Liver (tissue), 8 donors: ENCODE measurements at regions not wholly inside any gene's neighbourhood (a gene's known extent, or its start where the extent isn't known, plus 50 kb on each side); places are given as distances from the start of the nearest gene placed in this dataset.
A peak's percentile ranks its signal among the peaks of the same experiment; 100 is the strongest.

Experiments
- DNase-seq: peaks from one replicate; pipeline ENCODE4 v3.0.0-alpha.2; 2017; ENCODE audit warnings: low spot score
- H3K27ac ChIP-seq, 2 donors: one replicate each; pipeline ENCODE4 v1.7.0; 2013; ENCODE audit warnings: inconsistent platforms in 2 of 2, low read length in 2 of 2, control low read depth in 1 of 2, low read depth in 1 of 2, mild to moderate bottlenecking in 1 of 2
- H3K27me3 ChIP-seq, 4 donors: one replicate each; pipeline versions ENCODE4 v1.6.1 to v1.7.0; 2013; ENCODE audit warnings: low read length in 3 of 4, inconsistent platforms in 1 of 4, mild to moderate bottlenecking in 1 of 4, moderate library complexity in 1 of 4; ENCODE audit not compliant: control insufficient read depth in 4 of 4, insufficient read depth in 4 of 4
- H3K36me3 ChIP-seq, 4 donors: one replicate each; pipeline versions ENCODE4 v1.6.1 to v1.7.0; 2013; ENCODE audit warnings: low read length in 3 of 4, mild to moderate bottlenecking in 3 of 4, low read depth in 1 of 4, moderate library complexity in 1 of 4; ENCODE audit not compliant: control insufficient read depth in 4 of 4, insufficient read depth in 3 of 4
- H3K4me1 ChIP-seq, 4 donors: one replicate each; pipeline versions ENCODE4 v1.6.1 to v1.7.0; 2013; ENCODE audit warnings: low read length in 3 of 4, mild to moderate bottlenecking in 3 of 4, moderate library complexity in 1 of 4; ENCODE audit not compliant: control insufficient read depth in 4 of 4, insufficient read depth in 4 of 4
- H3K4me3 ChIP-seq, 3 donors: one replicate each; pipeline versions ENCODE4 v1.6.1 to v1.7.0; 2013; ENCODE audit warnings: low read length in 3 of 3, control low read depth in 1 of 3, low read depth in 1 of 3, mild to moderate bottlenecking in 1 of 3
- H3K9ac ChIP-seq, 2 donors: one replicate each; pipeline ENCODE4 v1.7.0; 2013; ENCODE audit warnings: low read length in 2 of 2, mild to moderate bottlenecking in 2 of 2, moderate library complexity in 2 of 2, control low read depth in 1 of 2, low read depth in 1 of 2
- H3K9me3 ChIP-seq, 4 donors: one replicate each; pipeline versions ENCODE4 v1.6.1 to v1.7.0; 2013; ENCODE audit warnings: low read length in 3 of 4; ENCODE audit not compliant: control insufficient read depth in 4 of 4
- ATF3 ChIP-seq: IDR thresholded peaks from 2 replicates; pipeline ENCODE4 v1.6.1; 2016; ENCODE audit warnings: antibody characterized with exemption
- EGR1 ChIP-seq, 2 donors: IDR thresholded peaks; 2 replicates each; pipeline ENCODE4 v1.6.1; 2016 to 2018; ENCODE audit warnings: antibody characterized with exemption in 2 of 2, low read depth in 2 of 2
- FOXA1 ChIP-seq: IDR thresholded peaks from 2 replicates; pipeline ENCODE4 v1.6.1; 2016; ENCODE audit warnings: antibody characterized with exemption
- FOXA2 ChIP-seq: IDR thresholded peaks from 2 replicates; pipeline ENCODE4 v1.6.1; 2016; ENCODE audit warnings: antibody characterized with exemption
- HNF4A ChIP-seq, 2 donors: conservative IDR thresholded peaks; 2 replicates each; pipeline ENCODE4 v1.6.1; 2016; ENCODE audit warnings: antibody characterized with exemption in 2 of 2, mild to moderate bottlenecking in 2 of 2
- HNF4G ChIP-seq: IDR thresholded peaks from 2 replicates; pipeline ENCODE4 v1.6.1; 2016; ENCODE audit warnings: antibody characterized with exemption
- JUND ChIP-seq, 2 donors: IDR thresholded peaks; 2 replicates each; pipeline ENCODE4 v1.6.1; 2016; ENCODE audit warnings: antibody characterized with exemption in 2 of 2
- MAX ChIP-seq: IDR thresholded peaks from 2 replicates; pipeline ENCODE4 v1.6.1; 2016; ENCODE audit warnings: antibody characterized with exemption
- NR2F2 ChIP-seq: IDR thresholded peaks from 2 replicates; pipeline ENCODE4 v1.6.1; 2016; ENCODE audit warnings: antibody characterized with exemption
- RXRA ChIP-seq, 2 donors: IDR thresholded peaks; 2 replicates each; pipeline ENCODE4 v1.6.1; 2017 to 2018; ENCODE audit warnings: antibody characterized with exemption in 2 of 2, mild to moderate bottlenecking in 1 of 2
- SP1 ChIP-seq: IDR thresholded peaks from 2 replicates; pipeline ENCODE4 v1.6.1; 2018; ENCODE audit warnings: antibody characterized with exemption, mild to moderate bottlenecking
- TAF1 ChIP-seq: conservative IDR thresholded peaks from 2 replicates; pipeline ENCODE4 v1.6.1; 2016; ENCODE audit warnings: antibody characterized with exemption, mild to moderate bottlenecking
- YY1 ChIP-seq: IDR thresholded peaks from 2 replicates; pipeline ENCODE4 v1.6.1; 2016; ENCODE audit warnings: antibody characterized with exemption, mild to moderate bottlenecking
- WGBS: extraction: QIAGEN DNeasy Blood & Tissue Kit; methylation state at CpG from one replicate; pipeline ENCODE4 v1.1.7; 2013; 5-methylcytosine and 5-hydroxymethylcytosine counted together
- TF ChIP-seq, protein P1 (sequence below): fragments of 150-350 bp; IDR thresholded peaks from 2 replicates; pipeline ENCODE4 v1.5.1; 2017; ENCODE audit warnings: improper control_type of control experiment, low read depth, low read length; ENCODE audit not compliant: missing input control
- TF ChIP-seq, protein P2 (sequence below): IDR thresholded peaks from 2 replicates; pipeline ENCODE4 v1.6.1; 2016; ENCODE audit warnings: antibody characterized with exemption
- TF ChIP-seq, protein P3 (sequence below): IDR thresholded peaks from 2 replicates; pipeline ENCODE4 v1.6.1; 2016; ENCODE audit warnings: antibody characterized with exemption, mild to moderate bottlenecking
- donor health status: healthy.
- donor health status: healthy.
- donor health status: healthy.
- donor health status: healthy.
- donor health status: healthy.

- DNase-seq, result no peak
- Histone ChIP-seq H3K9me3 (no peaks in the 10 kb centered on the region), H3K36me3 (no peaks in the 10 kb centered on the region), H3K4me3 (no peak overlapping the region), H3K27ac (no peak overlapping the region), H3K27me3 (no peaks in the 10 kb centered on the region), H3K4me1 (peaks cover 0 to 7% (median 3%) of the 10 kb centered on the region in 4 donors), H3K9ac (no peak overlapping the region)
- 80% methylated on average over 2 of the region's 2 CpGs for WGBS
- no peak for TF ChIP-seq FOXA2
- TF ChIP-seq MAX, result no peak
- no peak for TF ChIP-seq TAF1
- no peak for TF ChIP-seq JUND (IDR thresholded peaks at IDR 0.05)
- no peak for TF ChIP-seq FOXA1
- TF ChIP-seq ATF3, result no peak
- TF ChIP-seq SP1, result no peak
- TF ChIP-seq YY1, result no peak
Measured at GRCh38 chr3:30471066-30471465, 135.3 kb upstream of the TGFBR2 start.

- no peak overlapping the region for H3K4me3 ChIP-seq
- H3K9me3 ChIP-seq, result no peaks in the 10 kb centered on the region
- H3K27ac ChIP-seq, result no peak overlapping the region
- no peaks in the 10 kb centered on the region for H3K27me3 ChIP-seq
- TF ChIP-seq ATF3 (no peak), FOXA2 (no peak), MAX (no peak), RXRA (IDR thresholded peaks at IDR 0.05) (no peak), TAF1 (no peak), EGR1 (IDR thresholded peaks at IDR 0.05; ENCODE audit: low read depth in 2 of 2) (no peak), JUND (IDR thresholded peaks at IDR 0.05) (no peak), HNF4G (no peak), FOXA1 (no peak)
- TF ChIP-seq, protein P1, sequence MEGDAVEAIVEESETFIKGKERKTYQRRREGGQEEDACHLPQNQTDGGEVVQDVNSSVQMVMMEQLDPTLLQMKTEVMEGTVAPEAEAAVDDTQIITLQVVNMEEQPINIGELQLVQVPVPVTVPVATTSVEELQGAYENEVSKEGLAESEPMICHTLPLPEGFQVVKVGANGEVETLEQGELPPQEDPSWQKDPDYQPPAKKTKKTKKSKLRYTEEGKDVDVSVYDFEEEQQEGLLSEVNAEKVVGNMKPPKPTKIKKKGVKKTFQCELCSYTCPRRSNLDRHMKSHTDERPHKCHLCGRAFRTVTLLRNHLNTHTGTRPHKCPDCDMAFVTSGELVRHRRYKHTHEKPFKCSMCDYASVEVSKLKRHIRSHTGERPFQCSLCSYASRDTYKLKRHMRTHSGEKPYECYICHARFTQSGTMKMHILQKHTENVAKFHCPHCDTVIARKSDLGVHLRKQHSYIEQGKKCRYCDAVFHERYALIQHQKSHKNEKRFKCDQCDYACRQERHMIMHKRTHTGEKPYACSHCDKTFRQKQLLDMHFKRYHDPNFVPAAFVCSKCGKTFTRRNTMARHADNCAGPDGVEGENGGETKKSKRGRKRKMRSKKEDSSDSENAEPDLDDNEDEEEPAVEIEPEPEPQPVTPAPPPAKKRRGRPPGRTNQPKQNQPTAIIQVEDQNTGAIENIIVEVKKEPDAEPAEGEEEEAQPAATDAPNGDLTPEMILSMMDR, result no peak
- H3K36me3 ChIP-seq, result no peaks in the 10 kb centered on the region
- H3K4me1 ChIP-seq, result peaks cover 2 to 12% (median 7%) of the 10 kb centered on the region in 4 donors
- DNase-seq, result no peak
- no peak overlapping the region for H3K9ac ChIP-seq
Measured at GRCh38 chr3:30471796-30472489, 134.5 kb upstream of the TGFBR2 start.

DNA sequence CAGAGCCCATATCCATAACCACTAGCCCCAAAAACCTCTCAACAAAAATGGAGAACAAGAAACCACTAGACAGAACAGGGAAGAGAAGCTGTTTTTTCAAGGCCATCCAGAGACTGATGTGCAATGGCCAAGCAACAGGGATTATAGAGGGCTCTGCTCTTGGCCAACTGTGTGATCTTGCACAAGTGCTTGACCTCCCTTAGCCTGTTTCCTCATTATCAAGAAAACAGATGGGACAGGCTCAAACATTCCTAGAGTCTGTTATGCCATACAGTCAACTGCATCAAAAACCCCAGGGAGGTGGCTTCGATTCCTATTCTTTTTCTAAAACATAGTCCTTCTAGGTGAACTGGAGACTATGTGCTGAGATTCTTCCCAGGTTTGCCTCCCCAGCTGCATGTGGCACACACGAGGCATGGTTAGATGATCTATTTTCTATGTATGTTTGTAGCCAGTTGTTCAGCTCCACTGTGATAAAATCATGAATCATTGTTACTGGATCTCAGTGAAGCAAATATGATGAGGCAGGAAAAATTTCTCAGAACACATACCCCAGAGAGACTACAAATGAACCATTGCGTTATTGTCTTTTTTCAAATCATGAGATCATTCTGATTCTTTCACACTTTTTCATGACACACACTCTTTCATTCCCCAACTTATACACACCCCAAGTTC, 132.9 kb upstream of the TGFBR2 start:
- no peak overlapping the region for H3K27ac ChIP-seq
- 94% methylated on average over 3 of the region's 3 CpGs for WGBS

More for the DNA sequence above, 132.9 kb upstream of the TGFBR2 start:
- H3K36me3 ChIP-seq, result no peaks in the 10 kb centered on the region
- H3K9me3 ChIP-seq, result no peaks in the 10 kb centered on the region
- H3K9ac ChIP-seq, result no peak overlapping the region
- H3K4me3 ChIP-seq, result no peak overlapping the region
- no peak for TF ChIP-seq TAF1
- no peak for TF ChIP-seq EGR1 (IDR thresholded peaks at IDR 0.05; ENCODE audit: low read depth in 2 of 2)
- TF ChIP-seq RXRA (IDR thresholded peaks at IDR 0.05), result peak; percentile 10 to 24
- TF ChIP-seq HNF4A (conservative IDR thresholded peaks at IDR 0.05), result no peak
- TF ChIP-seq, protein P2, sequence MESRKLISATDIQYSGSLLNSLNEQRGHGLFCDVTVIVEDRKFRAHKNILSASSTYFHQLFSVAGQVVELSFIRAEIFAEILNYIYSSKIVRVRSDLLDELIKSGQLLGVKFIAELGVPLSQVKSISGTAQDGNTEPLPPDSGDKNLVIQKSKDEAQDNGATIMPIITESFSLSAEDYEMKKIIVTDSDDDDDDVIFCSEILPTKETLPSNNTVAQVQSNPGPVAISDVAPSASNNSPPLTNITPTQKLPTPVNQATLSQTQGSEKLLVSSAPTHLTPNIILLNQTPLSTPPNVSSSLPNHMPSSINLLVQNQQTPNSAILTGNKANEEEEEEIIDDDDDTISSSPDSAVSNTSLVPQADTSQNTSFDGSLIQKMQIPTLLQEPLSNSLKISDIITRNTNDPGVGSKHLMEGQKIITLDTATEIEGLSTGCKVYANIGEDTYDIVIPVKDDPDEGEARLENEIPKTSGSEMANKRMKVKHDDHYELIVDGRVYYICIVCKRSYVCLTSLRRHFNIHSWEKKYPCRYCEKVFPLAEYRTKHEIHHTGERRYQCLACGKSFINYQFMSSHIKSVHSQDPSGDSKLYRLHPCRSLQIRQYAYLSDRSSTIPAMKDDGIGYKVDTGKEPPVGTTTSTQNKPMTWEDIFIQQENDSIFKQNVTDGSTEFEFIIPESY, result no peak
- TF ChIP-seq HNF4G, result no peak
- TF ChIP-seq, protein P3, sequence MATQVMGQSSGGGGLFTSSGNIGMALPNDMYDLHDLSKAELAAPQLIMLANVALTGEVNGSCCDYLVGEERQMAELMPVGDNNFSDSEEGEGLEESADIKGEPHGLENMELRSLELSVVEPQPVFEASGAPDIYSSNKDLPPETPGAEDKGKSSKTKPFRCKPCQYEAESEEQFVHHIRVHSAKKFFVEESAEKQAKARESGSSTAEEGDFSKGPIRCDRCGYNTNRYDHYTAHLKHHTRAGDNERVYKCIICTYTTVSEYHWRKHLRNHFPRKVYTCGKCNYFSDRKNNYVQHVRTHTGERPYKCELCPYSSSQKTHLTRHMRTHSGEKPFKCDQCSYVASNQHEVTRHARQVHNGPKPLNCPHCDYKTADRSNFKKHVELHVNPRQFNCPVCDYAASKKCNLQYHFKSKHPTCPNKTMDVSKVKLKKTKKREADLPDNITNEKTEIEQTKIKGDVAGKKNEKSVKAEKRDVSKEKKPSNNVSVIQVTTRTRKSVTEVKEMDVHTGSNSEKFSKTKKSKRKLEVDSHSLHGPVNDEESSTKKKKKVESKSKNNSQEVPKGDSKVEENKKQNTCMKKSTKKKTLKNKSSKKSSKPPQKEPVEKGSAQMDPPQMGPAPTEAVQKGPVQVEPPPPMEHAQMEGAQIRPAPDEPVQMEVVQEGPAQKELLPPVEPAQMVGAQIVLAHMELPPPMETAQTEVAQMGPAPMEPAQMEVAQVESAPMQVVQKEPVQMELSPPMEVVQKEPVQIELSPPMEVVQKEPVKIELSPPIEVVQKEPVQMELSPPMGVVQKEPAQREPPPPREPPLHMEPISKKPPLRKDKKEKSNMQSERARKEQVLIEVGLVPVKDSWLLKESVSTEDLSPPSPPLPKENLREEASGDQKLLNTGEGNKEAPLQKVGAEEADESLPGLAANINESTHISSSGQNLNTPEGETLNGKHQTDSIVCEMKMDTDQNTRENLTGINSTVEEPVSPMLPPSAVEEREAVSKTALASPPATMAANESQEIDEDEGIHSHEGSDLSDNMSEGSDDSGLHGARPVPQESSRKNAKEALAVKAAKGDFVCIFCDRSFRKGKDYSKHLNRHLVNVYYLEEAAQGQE, result no peak
- TF ChIP-seq MAX, result no peak
- TF ChIP-seq NR2F2, result peak; percentile 63
- TF ChIP-seq ATF3, result no peak
- peaks cover 2 to 12% (median 7%) of the 10 kb centered on the region in 4 donors for H3K4me1 ChIP-seq
- DNase-seq, result no peak
- no peaks in the 10 kb centered on the region for H3K27me3 ChIP-seq
